HEK293T (cell line): ENCODE measurements at regions not wholly inside any gene's neighbourhood (a gene's known extent, or its start where the extent isn't known, plus 50 kb on each side); places are given as distances from the start of the nearest gene placed in this dataset.

ENCODE experiments used
- ARNT ChIP-seq: fragments of 450-650 bp; IDR thresholded peaks from 2 replicates; pipeline ENCODE4 v1.6.1; 2017; ENCODE audit warnings: mild to moderate bottlenecking
- BHLHE40 ChIP-seq: fragments of 450-650 bp; IDR thresholded peaks from 2 replicates; pipeline ENCODE4 v1.6.1; 2016; ENCODE audit warnings: mild to moderate bottlenecking, moderate library complexity, borderline replicate concordance
- ELF4 ChIP-seq: fragments of 450-650 bp; IDR thresholded peaks from 2 replicates; pipeline ENCODE4 v1.6.1; 2017; ENCODE audit warnings: antibody characterized with exemption
- FOXA1 ChIP-seq: fragments of 450-650 bp; IDR thresholded peaks from 2 replicates; pipeline ENCODE4 v1.6.1; 2016; ENCODE audit warnings: mild to moderate bottlenecking
- FOXK2 ChIP-seq: fragments of 450-650 bp; IDR thresholded peaks from 2 replicates; pipeline ENCODE4 v1.6.1; 2016; ENCODE audit warnings: mild to moderate bottlenecking
- FOXM1 ChIP-seq: fragments of 450-650 bp; IDR thresholded peaks from 2 replicates; pipeline ENCODE4 v1.6.1; 2017; ENCODE audit warnings: mild to moderate bottlenecking, borderline replicate concordance
- HDGF ChIP-seq: fragments of 450-650 bp; IDR thresholded peaks from 2 replicates; pipeline ENCODE4 v1.6.1; 2017; ENCODE audit warnings: antibody characterized with exemption, borderline replicate concordance
- L3MBTL2 ChIP-seq: fragments of 450-650 bp; conservative IDR thresholded peaks from 2 replicates; pipeline ENCODE4 v1.6.1; 2016; ENCODE audit warnings: mild to moderate bottlenecking
- LEF1 ChIP-seq: fragments of 450-650 bp; IDR thresholded peaks from 2 replicates; pipeline ENCODE4 v1.6.1; 2017; ENCODE audit warnings: mild to moderate bottlenecking, borderline replicate concordance
- PKNOX1 ChIP-seq: fragments of 450-650 bp; IDR thresholded peaks from 2 replicates; pipeline ENCODE4 v1.6.1; 2016
- SP1 ChIP-seq: fragments of 450-650 bp; IDR thresholded peaks from 2 replicates; pipeline ENCODE4 v1.6.1; 2017
- SUZ12 ChIP-seq: fragments of 450-650 bp; IDR thresholded peaks from 2 replicates; pipeline ENCODE4 v1.6.1; 2016; ENCODE audit warnings: mild to moderate bottlenecking
- TARDBP ChIP-seq: fragments of 450-650 bp; IDR thresholded peaks from 2 replicates; pipeline ENCODE4 v1.6.1; 2016
- ZNF384 ChIP-seq: fragments of 450-650 bp; IDR thresholded peaks from 2 replicates; pipeline ENCODE4 v1.6.1; 2016

- TF ChIP-seq L3MBTL2 (no peak), HDGF (no peak), SP1 (no peak), ELF4 (no peak), BHLHE40 (no peak), FOXM1 (no peak), PKNOX1 (no peak), TARDBP (no peak), FOXK2 (no peak), ARNT (no peak), FOXA1 (no peak), ZNF384 (no peak), SUZ12 (no peak), LEF1 (no peak)
These were observed 160.8 kb downstream of the DISP1 start for GRCh38 chr1:222975472-222976122.
